Endothelial cell of umbilical vein (primary cell): ENCODE measurements at regions not wholly inside any gene's neighbourhood (a gene's known extent, or its start where the extent isn't known, plus 50 kb on each side); places are given as distances from the start of the nearest gene placed in this dataset.

Experiments used
- BruUV-seq: library from RNA; stranded (reverse); fragments of 400-500 nt; replicated peaks from 2 replicates; lab custom pipeline; 2021; lab: Mats Ljungman, UMichigan
- CTCF ChIA-PET: fragments of 300-600, 350-600 bp; sonication (Branson Sonifier 250); formaldehyde crosslinking; loops from one replicate; lab custom pipeline; 2021; ENCODE audit warnings: antibody characterized with exemption, inconsistent platforms; lab: Charles Lee
- POLR2A ChIA-PET: fragments of 300-600, 350-600 bp; sonication (Branson Sonifier 250); formaldehyde crosslinking; loops from one replicate; lab custom pipeline; 2021; ENCODE audit warnings: antibody characterized with exemption, inconsistent platforms; lab: Charles Lee
- DNase-seq: peaks from one replicate; pipeline ENCODE4 v3.0.0-alpha.2; 2011; ENCODE audit warnings: low read depth, low spot score
- FAIRE-seq: peaks from 2 replicates; lab custom pipeline; 2011; peaks lifted over from hg19 to GRCh38; lab: Jason Lieb, UNC
- H2AFZ ChIP-seq: 2 replicates; pipeline ENCODE4 v1.6.0; 2012; ENCODE audit warnings: low read depth, low read length, control low read depth, inconsistent platforms
- H3K27ac ChIP-seq: 2 replicates; pipeline ENCODE4 v1.5.1; 2011; ENCODE audit warnings: low read depth, mild to moderate bottlenecking, control low read depth, low read length, moderate library complexity; ENCODE audit not compliant: insufficient read depth
- H3K27me3 ChIP-seq, 2 experiments: 2 replicates each; pipeline versions ENCODE4 v1.6.0 to v1.6.1; 2011; ENCODE audit warnings: low read length in 2 of 2, mixed read lengths in 1 of 2; ENCODE audit not compliant: control insufficient read depth in 2 of 2, insufficient read depth in 2 of 2
- H3K36me3 ChIP-seq, 2 experiments: 2 replicates in 1 of 2; 3 replicates in 1 of 2; pipeline ENCODE4 v1.5.1; 2011; ENCODE audit warnings: low read length in 2 of 2, mild to moderate bottlenecking in 1 of 2, moderate library complexity in 1 of 2; ENCODE audit not compliant: control insufficient read depth in 2 of 2, insufficient read depth in 2 of 2; ENCODE audit errors: extremely low read depth in 1 of 2
- H3K4me1 ChIP-seq: 3 replicates; pipeline ENCODE4 v1.5.1; 2011; ENCODE audit warnings: mild to moderate bottlenecking, low read length; ENCODE audit not compliant: control insufficient read depth, insufficient read depth; ENCODE audit errors: extremely low read depth
- H3K4me2 ChIP-seq: 2 replicates; pipeline ENCODE4 v1.6.1; 2011; ENCODE audit warnings: low read length, control low read depth, mixed read lengths; ENCODE audit not compliant: insufficient read depth
- H3K4me3 ChIP-seq, 3 experiments: fragments of 200-600 bp in 1 of 3; sonication (generic), shearing (Covaris generic) in 1 of 3; replicated peaks in 1 of 3; 2 replicates each; pipeline ENCODE4 v1.5.1; 2011 to 2016; ENCODE audit warnings: control low read depth in 3 of 3, low read length in 3 of 3, mild to moderate bottlenecking in 2 of 3, inconsistent platforms in 1 of 3, low read depth in 1 of 3, moderate library complexity in 1 of 3; ENCODE audit not compliant: insufficient read depth in 1 of 3
- H3K79me2 ChIP-seq: 2 replicates; pipeline ENCODE4 v1.6.0; 2012; ENCODE audit warnings: low read length, inconsistent platforms; ENCODE audit not compliant: control insufficient read depth, insufficient read depth
- H3K9ac ChIP-seq: replicated peaks from 2 replicates; pipeline ENCODE3; 2011; ENCODE audit warnings: low read length, control low read depth; ENCODE audit not compliant: insufficient read depth; ENCODE audit errors: extremely low read depth
- H3K9me1 ChIP-seq: replicated peaks from 3 replicates; pipeline ENCODE4 v1.6.0; 2011; ENCODE audit warnings: mild to moderate bottlenecking, low read length; ENCODE audit not compliant: control insufficient read depth, insufficient read depth; ENCODE audit errors: extremely low read depth
- H3K9me3 ChIP-seq: replicated peaks from 2 replicates; pipeline ENCODE4 v1.5.1; 2012; ENCODE audit warnings: low read length, inconsistent platforms; ENCODE audit not compliant: control insufficient read depth, insufficient read depth
- H4K20me1 ChIP-seq: replicated peaks from 2 replicates; pipeline ENCODE3; 2011; ENCODE audit warnings: mild to moderate bottlenecking, low read length; ENCODE audit not compliant: control insufficient read depth, insufficient read depth; ENCODE audit errors: extremely low read depth
- CTCF ChIP-seq, 2 donors: IDR thresholded peaks; 1 replicate in 1 of 2; 2 replicates in 1 of 2; pipeline ENCODE4 v1.5.1; 2011; ENCODE audit warnings: low read length in 2 of 2, mild to moderate bottlenecking in 2 of 2, moderate library complexity in 2 of 2, control low read depth in 1 of 2, inconsistent platforms in 1 of 2, low read depth in 1 of 2; ENCODE audit not compliant: insufficient read depth in 1 of 2; ENCODE audit errors: extremely low read depth in 1 of 2
- EZH2 ChIP-seq: IDR thresholded peaks from 2 replicates; pipeline ENCODE4 v1.6.1; 2012; ENCODE audit warnings: borderline replicate concordance, low read depth, mild to moderate bottlenecking, moderate library complexity, low read length, inconsistent platforms; ENCODE audit not compliant: severe bottlenecking
- FOS ChIP-seq: IDR thresholded peaks from 2 replicates; pipeline ENCODE4 v1.6.1; 2011; ENCODE audit warnings: mild to moderate bottlenecking, low read length, moderate library complexity, borderline replicate concordance; ENCODE audit not compliant: insufficient read depth
- GATA2 ChIP-seq: IDR thresholded peaks from 2 replicates; pipeline ENCODE4 v1.7.0; 2011; ENCODE audit warnings: low read depth, mild to moderate bottlenecking, moderate library complexity, mixed read lengths, low read length; ENCODE audit not compliant: insufficient read length, insufficient read depth
- JUN ChIP-seq: IDR thresholded peaks from 2 replicates; pipeline ENCODE4 v1.6.1; 2011; ENCODE audit warnings: borderline replicate concordance, low read depth; ENCODE audit not compliant: insufficient read length, insufficient read depth
- MYC ChIP-seq: IDR thresholded peaks from one replicate; pipeline ENCODE4 v1.6.1; 2011; ENCODE audit warnings: mild to moderate bottlenecking, low read depth, low read length
- POLR2A ChIP-seq: IDR thresholded peaks from 2 replicates; pipeline ENCODE4 v1.6.1; 2012; ENCODE audit warnings: low read depth, mild to moderate bottlenecking, control low read depth, low read length
- POLR2AphosphoS5 ChIP-seq: IDR thresholded peaks from 2 replicates; pipeline ENCODE4 v1.6.1; 2012; ENCODE audit warnings: low read depth, mild to moderate bottlenecking, control low read depth, low read length, moderate library complexity; ENCODE audit not compliant: insufficient read depth
- dilution Hi-C: fragments of 300-500 bp; cut with MboI; formaldehyde crosslinking; loops from one replicate; pipeline ENCODE4 v1.15.0; 2019; ENCODE audit warnings: low sequenced_read_pairs; ENCODE audit not compliant: extremely low pct_ligation_motif_present
- intact Hi-C: fragments of 100-400 bp; cut with micrococcal nuclease; formaldehyde crosslinking; loops from one replicate; pipeline ENCODE4 v1.10.0; 2022
- TF ChIP-seq, protein P1 (sequence below): IDR thresholded peaks from 2 replicates; pipeline ENCODE4 v1.6.1; 2011; ENCODE audit not compliant: insufficient read depth, insufficient read length

DNA sequence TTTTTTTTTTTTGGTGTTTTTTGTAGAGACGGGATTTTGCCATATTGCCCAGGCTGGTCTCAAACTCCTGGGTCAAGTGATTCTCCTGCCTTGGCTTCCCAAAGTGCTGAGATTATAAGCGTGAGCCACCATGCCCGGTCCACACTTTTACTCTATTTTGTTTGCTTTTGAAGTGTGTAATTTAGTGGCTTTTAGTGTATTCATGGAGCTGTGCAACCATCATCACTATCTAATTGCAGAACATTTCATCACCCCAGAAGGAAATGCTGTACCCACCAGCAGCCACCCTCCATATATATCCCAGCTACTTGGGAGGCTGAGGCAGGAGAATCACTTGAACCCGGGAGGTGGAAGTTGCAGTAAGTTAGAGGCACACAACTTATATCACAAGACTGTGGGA is 136.9 kb upstream of the ERRFI1 start:
- no TSS peak for BruUV-seq
- no peaks in the 10 kb centered on the region for H4K20me1 ChIP-seq
- POLR2A ChIA-PET, result interaction anchor here (0.6 kb wide), 1 partner anchor 10 kb away, joined by 6 read pairs; no protein-coding TSS in a partner anchor
- dilution Hi-C loops (no loop called here), intact Hi-C loops (no loop called here)
- TF ChIP-seq POLR2AphosphoS5, result no peak
- TF ChIP-seq CTCF (IDR thresholded peaks at IDR 0.05; ENCODE audit: extremely low read depth in 1 of 2, insufficient read depth in 1 of 2, low read depth in 1 of 2, low read length in 2 of 2), result no peak
- no peak for TF ChIP-seq MYC
- H3K27me3 ChIP-seq, result no peaks in the 10 kb centered on the region
- CTCF ChIA-PET, result interaction anchor here (1.6 kb wide), 1 partner anchor 9 kb away, joined by 4 read pairs; no protein-coding TSS in a partner anchor
- no peak overlapping the region for H3K4me3 ChIP-seq
- FAIRE-seq (no peak), DNase-seq (no peak)
- H2AFZ ChIP-seq, result no peak overlapping the region
- H3K9ac ChIP-seq, result no peak overlapping the region
- no peaks in the 10 kb centered on the region for H3K9me3 ChIP-seq
- H3K36me3 ChIP-seq, result no peaks in the 10 kb centered on the region
- H3K79me2 ChIP-seq, result no peaks in the 10 kb centered on the region
- H3K9me1 ChIP-seq, result no peaks in the 10 kb centered on the region
- H3K4me2 ChIP-seq, result no peak overlapping the region
- H3K4me1 ChIP-seq, result no peaks in the 10 kb centered on the region
- no peak overlapping the region for H3K27ac ChIP-seq

GRCh38 chr1:8162168-8162567 is 136.1 kb upstream of the ERRFI1 start:
- H3K4me3 ChIP-seq, result no peak overlapping the region
- DNase-seq, result no peak
- H3K27me3 ChIP-seq, result no peaks in the 10 kb centered on the region
- FAIRE-seq, result no peak
- TF ChIP-seq POLR2AphosphoS5 (no peak), MYC (no peak), CTCF (IDR thresholded peaks at IDR 0.05; ENCODE audit: extremely low read depth in 1 of 2, insufficient read depth in 1 of 2, low read depth in 1 of 2, low read length in 2 of 2) (no peak), FOS (no peak), JUN (no peak), GATA2 (no peak), POLR2A (no peak), EZH2 (no peak)
- TF ChIP-seq, protein P1, sequence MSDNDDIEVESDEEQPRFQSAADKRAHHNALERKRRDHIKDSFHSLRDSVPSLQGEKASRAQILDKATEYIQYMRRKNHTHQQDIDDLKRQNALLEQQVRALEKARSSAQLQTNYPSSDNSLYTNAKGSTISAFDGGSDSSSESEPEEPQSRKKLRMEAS, result no peak
- H3K9me1 ChIP-seq, result no peaks in the 10 kb centered on the region
- no peaks in the 10 kb centered on the region for H4K20me1 ChIP-seq
- H3K4me1 ChIP-seq, result no peaks in the 10 kb centered on the region
- H3K4me2 ChIP-seq, result no peak overlapping the region
- no peaks in the 10 kb centered on the region for H3K36me3 ChIP-seq
- no peaks in the 10 kb centered on the region for H3K79me2 ChIP-seq
- CTCF ChIA-PET, result no interaction called here
- no TSS peak for BruUV-seq
- dilution Hi-C loops, result no loop called here
- no peak overlapping the region for H3K27ac ChIP-seq
- H3K9me3 ChIP-seq, result no peaks in the 10 kb centered on the region
- no peak overlapping the region for H3K9ac ChIP-seq
- no peak overlapping the region for H2AFZ ChIP-seq
- intact Hi-C loops, result no loop called here
- POLR2A ChIA-PET, result no interaction called here
